COLO668 (cell line): ENCODE measurements at regions not wholly inside any gene's neighbourhood (a gene's known extent, or its start where the extent isn't known, plus 50 kb on each side); places are given as distances from the start of the nearest gene placed in this dataset.

Experiments used
- DNase-seq: peaks from one replicate; lab custom pipeline; 2025; ENCODE audit not compliant: unreplicated experiment; lab: John Stamatoyannopoulos, UW

- DNase-seq: no peak
Observed at GRCh38 chr6:105476978-105477377, 74.1 kb upstream of the PREP start.

GRCh38 chr6:105474234-105474633 lies 71.4 kb upstream of the PREP start:
- no peak for DNase-seq

GRCh38 chr6:105469946-105470345 lies 67.1 kb upstream of the PREP start:
- DNase-seq: no peak

GRCh38 chr6:105468850-105469249 lies 66.0 kb upstream of the PREP start:
- DNase-seq: no peak

- DNase-seq: no peak
Observed at GRCh38 chr6:105460860-105461259, 58.0 kb upstream of the PREP start.

GRCh38 chr6:105459864-105460263 lies 57.0 kb upstream of the PREP start:
- DNase-seq: no peak

- DNase-seq: no peak
Observed at GRCh38 chr6:105459049-105459448, 56.2 kb upstream of the PREP start.

- DNase-seq: no peak
Observed at GRCh38 chr6:105458551-105458950, 55.7 kb upstream of the PREP start.

GRCh38 chr6:105458084-105458483 lies 55.2 kb upstream of the PREP start:
- DNase-seq: no peak

GRCh38 chr6:105453968-105454367 lies 51.1 kb upstream of the PREP start:
- no peak for DNase-seq

- DNase-seq: no peak
Observed at GRCh38 chr6:105452924-105453756, 50.3 kb upstream of the PREP start.
